CD14-positive monocyte (primary cell): ENCODE measurements at regions not wholly inside any gene's neighbourhood (a gene's known extent, or its start where the extent isn't known, plus 50 kb on each side); places are given as distances from the start of the nearest gene placed in this dataset.

Experiments used
- DNase-seq, 3 donors: peaks; one replicate each; pipeline ENCODE4 v3.0.0-alpha.2; 2011 to 2022
- H2AFZ ChIP-seq: 2 replicates; pipeline ENCODE4 v1.6.0; 2012; ENCODE audit warnings: mild to moderate bottlenecking, low read depth, low read length, inconsistent platforms; ENCODE audit not compliant: insufficient read depth, poor library complexity, severe bottlenecking
- H3K27ac ChIP-seq, 2 donors: 1 replicate in 1 of 2; 2 replicates in 1 of 2; pipeline ENCODE4 v1.5.1; 2012 to 2013; ENCODE audit warnings: low read length in 2 of 2, control low read depth in 1 of 2, inconsistent platforms in 1 of 2, low read depth in 1 of 2, mild to moderate bottlenecking in 1 of 2
- H3K27me3 ChIP-seq, 2 donors: one replicate each; pipeline versions ENCODE4 v1.6.0 to v1.6.1; 2011 to 2013; ENCODE audit warnings: low read length in 2 of 2; ENCODE audit not compliant: control insufficient read depth in 2 of 2, insufficient read depth in 2 of 2
- H3K36me3 ChIP-seq, 2 donors: replicated peaks in 1 of 2; 1 replicate in 1 of 2; 2 replicates in 1 of 2; pipeline versions ENCODE4 v1.5.1 to v1.6.1; 2012 to 2013; ENCODE audit warnings: low read length in 2 of 2, control low read depth in 1 of 2, inconsistent platforms in 1 of 2, mild to moderate bottlenecking in 1 of 2; ENCODE audit not compliant: insufficient read depth in 2 of 2, control insufficient read depth in 1 of 2
- H3K4me1 ChIP-seq, 2 donors: 1 replicate in 1 of 2; 2 replicates in 1 of 2; pipeline versions ENCODE4 v1.5.1 to v1.6.1; 2012 to 2013; ENCODE audit warnings: low read length in 2 of 2, control low read depth in 1 of 2, inconsistent platforms in 1 of 2, mild to moderate bottlenecking in 1 of 2, moderate library complexity in 1 of 2; ENCODE audit not compliant: insufficient read depth in 2 of 2, control insufficient read depth in 1 of 2
- H3K4me2 ChIP-seq: replicated peaks from 2 replicates; pipeline ENCODE3; 2012; ENCODE audit warnings: low read length, moderate library complexity, mild to moderate bottlenecking; ENCODE audit not compliant: poor library complexity, severe bottlenecking; ENCODE audit errors: extremely low read depth
- H3K4me3 ChIP-seq, 3 experiments: fragments of 200-600 bp in 1 of 3; sonication (generic) in 1 of 3; replicated peaks in 1 of 3; 1 replicate in 2 of 3; 2 replicates in 1 of 3; pipeline ENCODE4 v1.5.1; 2011 to 2013; ENCODE audit warnings: low read length in 3 of 3, mild to moderate bottlenecking in 3 of 3, control low read depth in 2 of 3, low read depth in 2 of 3, inconsistent platforms in 1 of 3, moderate library complexity in 1 of 3
- H3K79me2 ChIP-seq: 2 replicates; pipeline ENCODE4 v1.6.0; 2012; ENCODE audit warnings: mild to moderate bottlenecking, control low read depth, inconsistent platforms, low read length, moderate library complexity; ENCODE audit not compliant: insufficient read depth
- H3K9ac ChIP-seq: 2 replicates; pipeline ENCODE4 v1.6.0; 2017; ENCODE audit warnings: low read length, mild to moderate bottlenecking; ENCODE audit not compliant: insufficient read depth, poor library complexity, severe bottlenecking
- H3K9me3 ChIP-seq, 2 donors: replicated peaks in 1 of 2; 1 replicate in 1 of 2; 2 replicates in 1 of 2; pipeline versions ENCODE4 v1.5.1 to v1.6.1; 2012 to 2013; ENCODE audit warnings: low read length in 2 of 2, control low read depth in 1 of 2; ENCODE audit not compliant: control insufficient read depth in 1 of 2, insufficient read depth in 1 of 2
- H4K20me1 ChIP-seq: 2 replicates; pipeline ENCODE4 v1.6.0; 2012; ENCODE audit warnings: mild to moderate bottlenecking, low read length, control low read depth, moderate library complexity; ENCODE audit not compliant: insufficient read depth
- H3K27ac Mint-ChIP-seq, 7 donors: one replicate each; pipeline ENCODE4 v1.8.0; 2020; ENCODE audit warnings: mild to moderate bottlenecking in 7 of 7, mixed read lengths in 7 of 7, moderate library complexity in 6 of 7, inconsistent platforms in 2 of 7
- H3K27me3 Mint-ChIP-seq, 3 donors: one replicate each; pipeline ENCODE4 v1.8.0; 2021 to 2022; ENCODE audit warnings: low read depth in 3 of 3, mild to moderate bottlenecking in 3 of 3, mixed read lengths in 3 of 3, moderate library complexity in 3 of 3, inconsistent platforms in 1 of 3
- H3K36me3 Mint-ChIP-seq, 2 donors: one replicate each; pipeline ENCODE4 v1.8.0; 2020; ENCODE audit warnings: mixed read lengths in 2 of 2, inconsistent platforms in 1 of 2, mild to moderate bottlenecking in 1 of 2
- H3K4me1 Mint-ChIP-seq: one replicate; pipeline ENCODE4 v1.8.0; 2020; ENCODE audit warnings: mild to moderate bottlenecking, mixed read lengths
- H3K4me3 Mint-ChIP-seq, 2 donors: one replicate each; pipeline ENCODE4 v1.8.0; 2020; ENCODE audit warnings: mild to moderate bottlenecking in 2 of 2, mixed read lengths in 2 of 2, moderate library complexity in 1 of 2
- H3K9me3 Mint-ChIP-seq, 7 donors: one replicate each; pipeline ENCODE4 v1.8.0; 2020 to 2022; ENCODE audit warnings: mixed read lengths in 7 of 7, mild to moderate bottlenecking in 6 of 7, moderate library complexity in 6 of 7, inconsistent platforms in 2 of 7
- CTCF ChIP-seq: fragments of 200-600 bp; IDR thresholded peaks from one replicate; pipeline ENCODE4 v1.8.0; 2022; ENCODE audit warnings: antibody characterized with exemption, mild to moderate bottlenecking
- WGBS: methylation state at CpG from one replicate; pipeline ENCODE4 v1.1.5; 2013; ENCODE audit warnings: missing lambda C conversion rate; ENCODE audit not compliant: insufficient coverage; 5-methylcytosine and 5-hydroxymethylcytosine counted together
- intact Hi-C, 2 donors: fragments of 100-400 bp; cut with micrococcal nuclease; formaldehyde crosslinking; loops; one replicate each; pipeline versions ENCODE4 v1.15.0 to v1.15.1; 2023

- WGBS = 80% methylated on average over 1 of the region's 2 CpGs
- Histone ChIP-seq H3K27ac (no peak overlapping the region), H3K4me3 (no peak overlapping the region), H3K4me1 (no peaks in the 10 kb centered on the region), H3K79me2 (no peaks in the 10 kb centered on the region), H3K36me3 (no peaks in the 10 kb centered on the region), H3K27me3 (no peaks in the 10 kb centered on the region), H3K4me2 (no peak overlapping the region), H2AFZ (no peak overlapping the region), H3K9me3 (no peaks in the 10 kb centered on the region), H4K20me1 (no peaks in the 10 kb centered on the region), H3K9ac (no peak overlapping the region)
- Mint-ChIP-seq H3K4me1 (no peaks in the 10 kb centered on the region), H3K36me3 (no peaks in the 10 kb centered on the region), H3K4me3 (no peak overlapping the region), H3K27ac (no peak overlapping the region), H3K27me3 (no peaks in the 10 kb centered on the region), H3K9me3 (no peaks in the 10 kb centered on the region)
- DNase-seq = no peak
- intact Hi-C loops = no loop called here
- no peak for TF ChIP-seq CTCF
Observed at GRCh38 chr6:98653179-98653578, 181.2 kb upstream of the POU3F2 start.

DNA sequence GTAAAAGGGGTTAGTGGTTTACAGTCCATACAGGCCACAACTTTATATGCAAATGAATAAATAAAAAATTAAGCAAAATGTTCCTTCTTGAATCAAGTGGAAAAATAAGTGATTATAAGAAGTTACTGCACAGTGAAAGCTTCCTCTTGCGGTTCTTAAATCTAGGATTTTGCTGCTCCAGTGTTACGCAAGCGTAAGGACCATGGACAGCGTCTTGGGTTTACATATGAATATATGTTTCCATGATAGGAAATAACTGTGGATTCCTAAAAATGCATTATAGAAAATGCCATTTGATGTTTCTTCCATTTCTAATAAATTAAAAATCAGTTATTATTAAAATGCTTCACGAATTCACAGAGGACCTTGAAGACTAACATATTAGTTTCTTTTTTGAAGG, 176.6 kb upstream of the POU3F2 start:
- Mint-ChIP-seq H3K4me1 (no peaks in the 10 kb centered on the region), H3K27me3 (no peaks in the 10 kb centered on the region), H3K4me3 (no peak overlapping the region), H3K27ac (no peak overlapping the region), H3K9me3 (no peaks in the 10 kb centered on the region), H3K36me3 (no peaks in the 10 kb centered on the region)
- Histone ChIP-seq H3K9ac (no peak overlapping the region), H3K4me2 (no peak overlapping the region), H3K79me2 (no peaks in the 10 kb centered on the region), H4K20me1 (no peaks in the 10 kb centered on the region), H3K27ac (no peak overlapping the region), H3K4me1 (no peaks in the 10 kb centered on the region), H3K27me3 (no peaks in the 10 kb centered on the region), H2AFZ (no peak overlapping the region), H3K36me3 (no peaks in the 10 kb centered on the region), H3K4me3 (no peak overlapping the region), H3K9me3 (no peaks in the 10 kb centered on the region)
- WGBS = 40% methylated on average over 1 of the region's 5 CpGs
- DNase-seq = no peak
- intact Hi-C loops = no loop called here
- TF ChIP-seq CTCF = no peak
